Activated naive CD8-positive, alpha-beta T cell treated with anti-CD3 and anti-CD28 coated beads for 36 hours (primary cell): ENCODE measurements at regions not wholly inside any gene's neighbourhood (a gene's known extent, or its start where the extent isn't known, plus 50 kb on each side); places are given as distances from the start of the nearest gene placed in this dataset.
"Not testable (repeated sequence)": the region's sequence is repeated elsewhere in the genome, so short reads cannot be mapped to it uniquely, and the experiment has no call there.

Source experiments
- DNase-seq: peaks from one replicate; pipeline ENCODE4 v3.0.0; 2021
- H3K27ac Mint-ChIP-seq: one replicate; pipeline ENCODE4 v1.8.0; 2022; ENCODE audit warnings: mild to moderate bottlenecking, moderate library complexity, mixed read lengths
- H3K27me3 Mint-ChIP-seq: one replicate; pipeline ENCODE4 v1.8.0; 2022; ENCODE audit warnings: mild to moderate bottlenecking, mixed read lengths
- H3K36me3 Mint-ChIP-seq: one replicate; pipeline ENCODE4 v1.8.0; 2021; ENCODE audit warnings: mild to moderate bottlenecking, mixed read lengths
- H3K4me1 Mint-ChIP-seq: one replicate; pipeline ENCODE4 v1.8.0; 2021; ENCODE audit warnings: mixed read lengths
- H3K4me3 Mint-ChIP-seq: one replicate; pipeline ENCODE4 v1.8.0; 2022; ENCODE audit warnings: mild to moderate bottlenecking, moderate library complexity, mixed read lengths
- H3K9me3 Mint-ChIP-seq: one replicate; pipeline ENCODE4 v1.8.0; 2022; ENCODE audit warnings: mixed read lengths

- no peak overlapping the region for H3K4me3 Mint-ChIP-seq
- no peaks in the 10 kb centered on the region for H3K4me1 Mint-ChIP-seq
- no peak overlapping the region for H3K27ac Mint-ChIP-seq
- no peak for DNase-seq
- H3K9me3 Mint-ChIP-seq = peaks cover 3% of the 10 kb centered on the region
- H3K36me3 Mint-ChIP-seq = no peaks in the 10 kb centered on the region
- H3K27me3 Mint-ChIP-seq = no peaks in the 10 kb centered on the region
These were observed 97.1 kb downstream of the KCNJ2 start for GRCh38 chr17:70266394-70266793.

- Mint-ChIP-seq H3K27me3 (no peaks in the 10 kb centered on the region), H3K36me3 (no peaks in the 10 kb centered on the region), H3K9me3 (peaks cover 3% of the 10 kb centered on the region), H3K4me1 (no peaks in the 10 kb centered on the region), H3K27ac (no peak overlapping the region), H3K4me3 (no peak overlapping the region)
- DNase-seq = no peak
These were observed 99.1 kb downstream of the KCNJ2 start for GRCh38 chr17:70268383-70268782.

- Mint-ChIP-seq H3K27me3 (no peaks in the 10 kb centered on the region), H3K27ac (no peak overlapping the region), H3K9me3 (peaks cover 3% of the 10 kb centered on the region), H3K4me1 (no peaks in the 10 kb centered on the region), H3K36me3 (no peaks in the 10 kb centered on the region), H3K4me3 (no peak overlapping the region)
- DNase-seq = no peak
These were observed 101.2 kb downstream of the KCNJ2 start for GRCh38 chr17:70270554-70270953.

- no peaks in the 10 kb centered on the region for H3K27me3 Mint-ChIP-seq
- DNase-seq = no peak
- no peak overlapping the region for H3K4me3 Mint-ChIP-seq
- no peak overlapping the region for H3K27ac Mint-ChIP-seq
- no peaks in the 10 kb centered on the region for H3K36me3 Mint-ChIP-seq
- peaks cover 3% of the 10 kb centered on the region for H3K9me3 Mint-ChIP-seq
- no peaks in the 10 kb centered on the region for H3K4me1 Mint-ChIP-seq
These were observed 101.9 kb downstream of the KCNJ2 start for GRCh38 chr17:70271200-70271599.

GRCh38 chr17:70271672-70272071, 102.3 kb downstream of the KCNJ2 start:
- H3K27me3 Mint-ChIP-seq = no peaks in the 10 kb centered on the region
- peaks cover 3% of the 10 kb centered on the region for H3K9me3 Mint-ChIP-seq
- H3K4me1 Mint-ChIP-seq = no peaks in the 10 kb centered on the region
- H3K27ac Mint-ChIP-seq = no peak overlapping the region
- no peaks in the 10 kb centered on the region for H3K36me3 Mint-ChIP-seq
- no peak overlapping the region for H3K4me3 Mint-ChIP-seq
- DNase-seq = no peak

GRCh38 chr17:70274255-70274654, 104.9 kb downstream of the KCNJ2 start:
- no peak for DNase-seq
- Mint-ChIP-seq H3K27me3 (peaks cover 3% of the 10 kb centered on the region), H3K27ac (no peak overlapping the region), H3K36me3 (no peaks in the 10 kb centered on the region), H3K9me3 (no peaks in the 10 kb centered on the region), H3K4me3 (no peak overlapping the region), H3K4me1 (no peaks in the 10 kb centered on the region)

- H3K27me3 Mint-ChIP-seq = peaks cover 5% of the 10 kb centered on the region
- H3K4me1 Mint-ChIP-seq = no peaks in the 10 kb centered on the region
- no peaks in the 10 kb centered on the region for H3K36me3 Mint-ChIP-seq
- H3K4me3 Mint-ChIP-seq = no peak overlapping the region
- no peak overlapping the region for H3K27ac Mint-ChIP-seq
- no peak for DNase-seq
- no peaks in the 10 kb centered on the region for H3K9me3 Mint-ChIP-seq
These were observed 107.6 kb downstream of the KCNJ2 start for GRCh38 chr17:70276906-70277305.

GRCh38 chr17:70278844-70279462, 109.6 kb downstream of the KCNJ2 start:
- no peaks in the 10 kb centered on the region for H3K4me1 Mint-ChIP-seq
- H3K36me3 Mint-ChIP-seq = no peaks in the 10 kb centered on the region
- no peak for DNase-seq
- no peak overlapping the region for H3K27ac Mint-ChIP-seq
- H3K4me3 Mint-ChIP-seq = no peak overlapping the region
- peaks cover 5% of the 10 kb centered on the region for H3K27me3 Mint-ChIP-seq
- no peaks in the 10 kb centered on the region for H3K9me3 Mint-ChIP-seq

GRCh38 chr17:70286391-70286790, 117.1 kb downstream of the KCNJ2 start:
- H3K27ac Mint-ChIP-seq = no peak overlapping the region
- H3K36me3 Mint-ChIP-seq = no peaks in the 10 kb centered on the region
- no peaks in the 10 kb centered on the region for H3K27me3 Mint-ChIP-seq
- no peak for DNase-seq
- no peak overlapping the region for H3K4me3 Mint-ChIP-seq
- no peaks in the 10 kb centered on the region for H3K4me1 Mint-ChIP-seq
- peaks cover 5% of the 10 kb centered on the region for H3K9me3 Mint-ChIP-seq

- no peak overlapping the region for H3K4me3 Mint-ChIP-seq
- H3K9me3 Mint-ChIP-seq = peaks cover 5% of the 10 kb centered on the region
These were observed 119.4 kb downstream of the KCNJ2 start for GRCh38 chr17:70288540-70289290.

GRCh38 chr17:70290770-70291169, 121.4 kb downstream of the KCNJ2 start:
- H3K9me3 Mint-ChIP-seq = peaks cover 2% of the 10 kb centered on the region
- no peaks in the 10 kb centered on the region for H3K36me3 Mint-ChIP-seq
- H3K27me3 Mint-ChIP-seq = peaks cover 3% of the 10 kb centered on the region
- H3K4me3 Mint-ChIP-seq = no peak overlapping the region
- H3K4me1 Mint-ChIP-seq = no peaks in the 10 kb centered on the region
- DNase-seq = no peak
- H3K27ac Mint-ChIP-seq = no peak overlapping the region

More at GRCh38 chr17:70288540-70289290, 119.4 kb downstream of the KCNJ2 start:
- Mint-ChIP-seq H3K36me3 (no peaks in the 10 kb centered on the region), H3K27ac (no peak overlapping the region), H3K4me1 (no peaks in the 10 kb centered on the region), H3K27me3 (peaks cover 3% of the 10 kb centered on the region)
- DNase-seq = no peak

- Mint-ChIP-seq H3K4me1 (no peaks in the 10 kb centered on the region), H3K27me3 (peaks cover 3% of the 10 kb centered on the region), H3K36me3 (no peaks in the 10 kb centered on the region), H3K4me3 (no peak overlapping the region), H3K27ac (no peak overlapping the region), H3K9me3 (peaks cover 2% of the 10 kb centered on the region)
- no peak for DNase-seq
These were observed 123.0 kb downstream of the KCNJ2 start for GRCh38 chr17:70292366-70292765.

GRCh38 chr17:70293564-70294310, 124.4 kb downstream of the KCNJ2 start:
- not testable (repeated sequence) for H3K27ac Mint-ChIP-seq, H3K4me3 Mint-ChIP-seq, H3K9me3 Mint-ChIP-seq, H3K27me3 Mint-ChIP-seq, H3K4me1 Mint-ChIP-seq, H3K36me3 Mint-ChIP-seq, DNase-seq

- H3K27ac Mint-ChIP-seq = no peak overlapping the region
- peaks cover 3% of the 10 kb centered on the region for H3K27me3 Mint-ChIP-seq
- no peaks in the 10 kb centered on the region for H3K4me1 Mint-ChIP-seq
- no peaks in the 10 kb centered on the region for H3K36me3 Mint-ChIP-seq
- no peak for DNase-seq
- H3K9me3 Mint-ChIP-seq = peaks cover 6% of the 10 kb centered on the region
- no peak overlapping the region for H3K4me3 Mint-ChIP-seq
These were observed 126.0 kb downstream of the KCNJ2 start for GRCh38 chr17:70295329-70295728.

GRCh38 chr17:70295731-70296130, 126.4 kb downstream of the KCNJ2 start:
- Mint-ChIP-seq H3K4me1 (no peaks in the 10 kb centered on the region), H3K27ac (no peak overlapping the region), H3K9me3 (peaks cover 6% of the 10 kb centered on the region), H3K4me3 (no peak overlapping the region), H3K27me3 (peaks cover 3% of the 10 kb centered on the region), H3K36me3 (no peaks in the 10 kb centered on the region)
- no peak for DNase-seq
